Hepatocyte (in vitro differentiated cells): ENCODE measurements at regions not wholly inside any gene's neighbourhood (a gene's known extent, or its start where the extent isn't known, plus 50 kb on each side); places are given as distances from the start of the nearest gene placed in this dataset.
A peak's percentile ranks its signal among the peaks of the same experiment; 100 is the strongest.

Experiments used
- DNase-seq: peaks from one replicate; pipeline ENCODE4 v3.0.0-alpha.2; 2016; ENCODE audit warnings: low spot score
- H2AFZ ChIP-seq: fragments of 200-600 bp; sonication (generic); 2 replicates; pipeline ENCODE4 v1.6.0; 2016; ENCODE audit warnings: antibody characterized with exemption, mild to moderate bottlenecking
- H3K27ac ChIP-seq: fragments of 200-600 bp; sonication (generic); 2 replicates; pipeline ENCODE4 v1.5.1; 2016; ENCODE audit warnings: mild to moderate bottlenecking
- H3K27me3 ChIP-seq: fragments of 200-600 bp; sonication (generic); 2 replicates; pipeline ENCODE4 v1.6.1; 2016
- H3K36me3 ChIP-seq: fragments of 200-600 bp; sonication (generic); replicated peaks from 2 replicates; pipeline ENCODE4 v1.5.1; 2016; ENCODE audit warnings: low read depth; ENCODE audit not compliant: insufficient read depth
- H3K4me1 ChIP-seq: fragments of 200-600 bp; sonication (generic); 2 replicates; pipeline ENCODE4 v1.5.1; 2016; ENCODE audit warnings: mild to moderate bottlenecking, moderate library complexity; ENCODE audit not compliant: insufficient read depth
- H3K4me2 ChIP-seq: fragments of 200-600 bp; sonication (generic); 2 replicates; pipeline ENCODE4 v1.6.0; 2016
- H3K4me3 ChIP-seq: fragments of 200-600 bp; sonication (generic); 2 replicates; pipeline ENCODE4 v1.5.1; 2016; ENCODE audit warnings: mild to moderate bottlenecking
- H3K79me2 ChIP-seq: fragments of 200-600 bp; sonication (generic); 2 replicates; pipeline ENCODE4 v1.6.0; 2017; ENCODE audit warnings: mild to moderate bottlenecking
- H3K9me2 ChIP-seq: fragments of 200-600 bp; sonication (generic); replicated peaks from 2 replicates; pipeline ENCODE4 v1.6.0; 2017; ENCODE audit warnings: mild to moderate bottlenecking; ENCODE audit not compliant: insufficient read depth
- H3K9me3 ChIP-seq: fragments of 200-600 bp; sonication (generic); 2 replicates; pipeline ENCODE4 v1.5.1; 2016; ENCODE audit warnings: low read depth, mild to moderate bottlenecking
- H4K20me1 ChIP-seq: fragments of 200-600 bp; sonication (generic); 2 replicates; pipeline ENCODE4 v1.6.0; 2016; ENCODE audit warnings: mild to moderate bottlenecking; ENCODE audit not compliant: insufficient read depth, poor library complexity, severe bottlenecking
- CTCF ChIP-seq: fragments of 200-600 bp; sonication (generic); IDR thresholded peaks from 2 replicates; pipeline ENCODE4 v1.5.1; 2016; ENCODE audit warnings: antibody characterized with exemption, mild to moderate bottlenecking; ENCODE audit not compliant: poor library complexity
- EZH2 ChIP-seq: fragments of 200-600 bp; sonication (generic); IDR thresholded peaks from 2 replicates; pipeline ENCODE4 v1.6.1; 2016; ENCODE audit warnings: antibody characterized with exemption, mild to moderate bottlenecking, borderline replicate concordance
- EZH2phosphoT487 ChIP-seq: fragments of 200-600 bp; sonication (generic); IDR thresholded peaks from one replicate; pipeline ENCODE4 v1.6.1; 2018; ENCODE audit warnings: antibody characterized with exemption, mild to moderate bottlenecking, low read depth, moderate library complexity; ENCODE audit not compliant: unreplicated experiment, severe bottlenecking
- WGBS: methylation state at CpG from one replicate; pipeline ENCODE4 v1.1.6; 2016; ENCODE audit warnings: low lambda C conversion rate; ENCODE audit errors: missing lambda C conversion rate; 5-methylcytosine and 5-hydroxymethylcytosine counted together

GRCh38 chr7:131208777-131209176 is 118.9 kb upstream of the MKLN1 start:
- H4K20me1 ChIP-seq, result no peaks in the 10 kb centered on the region
- H3K27ac ChIP-seq, result no peak overlapping the region
- H3K79me2 ChIP-seq, result no peaks in the 10 kb centered on the region
- no peak for TF ChIP-seq EZH2phosphoT487
- no peak for TF ChIP-seq CTCF
- no peak for TF ChIP-seq EZH2
- DNase-seq, result no peak
- no peaks in the 10 kb centered on the region for H3K9me2 ChIP-seq
- no peaks in the 10 kb centered on the region for H3K27me3 ChIP-seq
- no peaks in the 10 kb centered on the region for H3K4me1 ChIP-seq
- H3K36me3 ChIP-seq, result no peaks in the 10 kb centered on the region
- no peaks in the 10 kb centered on the region for H3K9me3 ChIP-seq
- no peak overlapping the region for H3K4me3 ChIP-seq
- WGBS, result 76% methylated on average over 3 of the region's 3 CpGs
- H2AFZ ChIP-seq, result no peak overlapping the region
- H3K4me2 ChIP-seq, result no peak overlapping the region

- no peaks in the 10 kb centered on the region for H3K79me2 ChIP-seq
- H3K27ac ChIP-seq, result no peak overlapping the region
- no peaks in the 10 kb centered on the region for H3K27me3 ChIP-seq
- DNase-seq, result no peak
- no peak overlapping the region for H3K4me2 ChIP-seq
- H3K4me3 ChIP-seq, result no peak overlapping the region
- TF ChIP-seq EZH2 (no peak), EZH2phosphoT487 (no peak), CTCF (no peak)
- H2AFZ ChIP-seq, result no peak overlapping the region
- WGBS, result 34% methylated on average over 2 of the region's 2 CpGs
- H4K20me1 ChIP-seq, result no peaks in the 10 kb centered on the region
- no peaks in the 10 kb centered on the region for H3K4me1 ChIP-seq
- H3K9me3 ChIP-seq, result no peaks in the 10 kb centered on the region
- H3K9me2 ChIP-seq, result no peaks in the 10 kb centered on the region
- no peaks in the 10 kb centered on the region for H3K36me3 ChIP-seq
These were observed 117.1 kb upstream of the MKLN1 start for GRCh38 chr7:131210618-131211017.

GRCh38 chr7:131211500-131211899 is 116.2 kb upstream of the MKLN1 start:
- no peaks in the 10 kb centered on the region for H3K36me3 ChIP-seq
- H4K20me1 ChIP-seq, result no peaks in the 10 kb centered on the region
- H3K4me1 ChIP-seq, result no peaks in the 10 kb centered on the region
- H3K9me2 ChIP-seq, result no peaks in the 10 kb centered on the region
- H3K4me3 ChIP-seq, result no peak overlapping the region
- no peaks in the 10 kb centered on the region for H3K79me2 ChIP-seq
- 96% methylated on average over 1 of the region's 1 CpG for WGBS
- H3K9me3 ChIP-seq, result no peaks in the 10 kb centered on the region
- DNase-seq, result no peak
- no peaks in the 10 kb centered on the region for H3K27me3 ChIP-seq
- H3K27ac ChIP-seq, result no peak overlapping the region
- H3K4me2 ChIP-seq, result no peak overlapping the region
- no peak for TF ChIP-seq EZH2phosphoT487
- no peak for TF ChIP-seq EZH2
- no peak for TF ChIP-seq CTCF
- H2AFZ ChIP-seq, result no peak overlapping the region

GRCh38 chr7:131212114-131212513 is 115.6 kb upstream of the MKLN1 start:
- no peaks in the 10 kb centered on the region for H3K27me3 ChIP-seq
- H3K9me3 ChIP-seq, result no peaks in the 10 kb centered on the region
- no peak overlapping the region for H3K4me2 ChIP-seq
- no peaks in the 10 kb centered on the region for H3K4me1 ChIP-seq
- H2AFZ ChIP-seq, result no peak overlapping the region
- H4K20me1 ChIP-seq, result no peaks in the 10 kb centered on the region
- no peaks in the 10 kb centered on the region for H3K79me2 ChIP-seq
- no peak overlapping the region for H3K4me3 ChIP-seq
- no peaks in the 10 kb centered on the region for H3K36me3 ChIP-seq
- H3K27ac ChIP-seq, result no peak overlapping the region
- peak; percentile 55 for DNase-seq
- TF ChIP-seq EZH2 (no peak), CTCF (no peak), EZH2phosphoT487 (no peak)
- H3K9me2 ChIP-seq, result no peaks in the 10 kb centered on the region
